HepG2 (cell line): ENCODE measurements at regions not wholly inside any gene's neighbourhood (a gene's known extent, or its start where the extent isn't known, plus 50 kb on each side); places are given as distances from the start of the nearest gene placed in this dataset.

Experiments used
- ATAC-seq: fragments of 200-7000 bp; cut with Tn5 transposase; 3 replicates; pipeline ENCODE4 v1.9.1; 2020; ENCODE audit warnings: mild to moderate bottlenecking, moderate library complexity
- BruUV-seq: library from RNA; stranded (reverse); fragments of 400-500 nt; replicated peaks from 2 replicates; lab custom pipeline; 2021; lab: Mats Ljungman, UMichigan
- CTCF ChIA-PET: fragments of 300-600 bp; formaldehyde crosslinking; extraction: SDS; loops from one replicate; lab custom pipeline; 2021; ENCODE audit warnings: low total read pairs, inconsistent platforms, low intra/inter-chr PET ratio; lab: Yijun Ruan, JAX
- POLR2A ChIA-PET: fragments of 350-600 bp; sonication (Branson Sonifier 250); formaldehyde crosslinking; loops from one replicate; lab custom pipeline; 2020; ENCODE audit warnings: antibody characterized with exemption, inconsistent platforms; lab: Yijun Ruan, JAX
- DNase-seq: peaks from one replicate; pipeline ENCODE4 v3.0.0-alpha.2; 2015; ENCODE audit warnings: low spot score
- FAIRE-seq: peaks from 3 replicates; lab custom pipeline; 2011; peaks lifted over from hg19 to GRCh38; lab: Jason Lieb, UNC
- H2AFZ ChIP-seq: one replicate; pipeline ENCODE4 v1.6.1; 2011; ENCODE audit warnings: low read length, inconsistent platforms
- H3K27ac ChIP-seq: fragments of 300-600 bp; 3 replicates; pipeline ENCODE4 v1.8.0; 2011; ENCODE audit warnings: mixed run types, mild to moderate bottlenecking, mixed read lengths, low read length, inconsistent platforms; ENCODE audit not compliant: insufficient read depth; ENCODE audit errors: extremely low read length
- H3K27me3 ChIP-seq, 2 experiments: fragments of 200-600 bp in 1 of 2; 2 replicates in 1 of 2; 3 replicates in 1 of 2; pipeline versions ENCODE4 v1.6.0 to v1.8.0; 2011; ENCODE audit warnings: low read length in 2 of 2, mild to moderate bottlenecking in 2 of 2, moderate library complexity in 2 of 2, inconsistent platforms in 1 of 2; ENCODE audit not compliant: insufficient read depth in 2 of 2, control insufficient read depth in 1 of 2
- H3K36me3 ChIP-seq, 2 experiments: fragments of 200-600 bp in 1 of 2; replicated peaks in 1 of 2; 2 replicates in 1 of 2; 3 replicates in 1 of 2; pipeline versions ENCODE4 v1.5.1 to v1.8.0; 2011; ENCODE audit warnings: low read length in 2 of 2, inconsistent platforms in 1 of 2; ENCODE audit not compliant: insufficient read depth in 2 of 2, control insufficient read depth in 1 of 2
- H3K4me1 ChIP-seq: 2 replicates; pipeline ENCODE4 v1.5.1; 2012; ENCODE audit warnings: low read length, inconsistent platforms; ENCODE audit not compliant: insufficient read depth
- H3K4me2 ChIP-seq: 2 replicates; pipeline ENCODE4 v1.6.0; 2011; ENCODE audit warnings: low read depth, low read length, inconsistent platforms
- H3K4me3 ChIP-seq, 3 experiments: fragments of 200-600 bp in 1 of 3; sonication (generic), shearing (Covaris generic) in 1 of 3; replicated peaks in 1 of 3; 2 replicates each; pipeline ENCODE4 v1.5.1; 2011 to 2016; ENCODE audit warnings: low read length in 3 of 3, inconsistent platforms in 2 of 3, low read depth in 2 of 3, mild to moderate bottlenecking in 2 of 3, control low read depth in 1 of 3, mixed read lengths in 1 of 3; ENCODE audit not compliant: insufficient read depth in 1 of 3
- H3K79me2 ChIP-seq: one replicate; pipeline ENCODE4 v1.6.1; 2011; ENCODE audit warnings: low read length, inconsistent platforms; ENCODE audit not compliant: insufficient read depth
- H3K9ac ChIP-seq: 2 replicates; pipeline ENCODE4 v1.6.0; 2011; ENCODE audit warnings: mild to moderate bottlenecking, low read depth, low read length, inconsistent platforms; ENCODE audit not compliant: insufficient read depth
- H3K9me3 ChIP-seq: 2 replicates; pipeline ENCODE4 v1.5.1; 2012; ENCODE audit warnings: mild to moderate bottlenecking, low read length
- H4K20me1 ChIP-seq: 2 replicates; pipeline ENCODE4 v1.6.0; 2011; ENCODE audit warnings: inconsistent platforms, mild to moderate bottlenecking, low read length, moderate library complexity; ENCODE audit not compliant: insufficient read depth
- BORCS8-MEF2B ChIP-seq: sonication (generic); formaldehyde crosslinking; IDR thresholded peaks from 2 replicates; pipeline ENCODE4 v1.8.0; 2022; ENCODE audit warnings: mild to moderate bottlenecking, missing genetic modification reagents
- EEA1 ChIP-seq: sonication (generic); formaldehyde crosslinking; IDR thresholded peaks from 2 replicates; pipeline ENCODE4 v1.5.1; 2020; ENCODE audit warnings: mild to moderate bottlenecking, missing genetic modification reagents, borderline replicate concordance
- GATAD1 ChIP-seq: IDR thresholded peaks from 2 replicates; pipeline ENCODE4 v1.6.1; 2016; ENCODE audit warnings: missing genetic modification reagents, missing compliant biosample characterization
- REPIN1 ChIP-seq: sonication (generic); formaldehyde crosslinking; IDR thresholded peaks from 2 replicates; pipeline ENCODE4 v1.8.0; 2022; ENCODE audit warnings: missing genetic modification reagents, low read depth, mild to moderate bottlenecking, borderline replicate concordance
- ZBTB34 ChIP-seq: sonication (generic); formaldehyde crosslinking; IDR thresholded peaks from 2 replicates; pipeline ENCODE4 v1.8.0; 2022; ENCODE audit warnings: mild to moderate bottlenecking, missing genetic modification reagents
- ZBTB40 ChIP-seq, 2 experiments: fragments of 450-650 bp in 1 of 2; sonication (generic) in 1 of 2; formaldehyde crosslinking in 1 of 2; IDR thresholded peaks; 2 replicates each; pipeline versions ENCODE4 v1.6.1 to v1.8.0; 2016 to 2022; ENCODE audit warnings: antibody characterized with exemption in 1 of 2, mild to moderate bottlenecking in 1 of 2, missing genetic modification reagents in 1 of 2
- ZNF354B ChIP-seq: sonication (generic); formaldehyde crosslinking; IDR thresholded peaks from 2 replicates; pipeline ENCODE4 v1.8.0; 2022; ENCODE audit warnings: mild to moderate bottlenecking, missing genetic modification reagents
- ZNF367 ChIP-seq: sonication (generic); formaldehyde crosslinking; IDR thresholded peaks from 2 replicates; pipeline ENCODE4 v1.4.0; 2020; ENCODE audit warnings: missing genetic modification reagents, borderline replicate concordance
- ZNF512B ChIP-seq: sonication (generic); formaldehyde crosslinking; IDR thresholded peaks from 2 replicates; pipeline ENCODE4 v1.5.1; 2020; ENCODE audit warnings: missing genetic modification reagents, mild to moderate bottlenecking, borderline replicate concordance
- ZNF530 ChIP-seq: sonication (generic); formaldehyde crosslinking; IDR thresholded peaks from 2 replicates; pipeline ENCODE4 v1.5.0; 2020; ENCODE audit warnings: low read depth, mild to moderate bottlenecking, missing genetic modification reagents
- ZNF670 ChIP-seq: sonication (generic); formaldehyde crosslinking; IDR thresholded peaks from 2 replicates; pipeline ENCODE4 v1.8.0; 2022; ENCODE audit warnings: mild to moderate bottlenecking, missing genetic modification reagents, borderline replicate concordance
- WGBS: methylation state at CpG from one replicate; pipeline ENCODE4 v1.1.6; 2017; ENCODE audit warnings: low lambda C conversion rate; 5-methylcytosine and 5-hydroxymethylcytosine counted together
- in situ Hi-C: cut with HindIII; loops from 2 replicates; pipeline ENCODE4 v1.10.0; 2017; ENCODE audit warnings: low pct_unique_long_range_greater_than_20kb; ENCODE audit not compliant: extremely low pct_ligation_motif_present
- intact Hi-C: fragments of 100-400 bp; cut with micrococcal nuclease; formaldehyde crosslinking; loops from one replicate; pipeline ENCODE4 v1.10.0; 2022; ENCODE audit not compliant: unreplicated experiment

GRCh38 chr3:193910310-193910709, 225.6 kb upstream of the HES1 start:
- no peaks in the 10 kb centered on the region for H4K20me1 ChIP-seq
- ChIA-PET POLR2A (no interaction called here), CTCF (no interaction called here)
- no peak for FAIRE-seq
- no peak overlapping the region for H3K4me2 ChIP-seq
- no peak for ATAC-seq
- H3K4me1 ChIP-seq: peaks cover 9% of the 10 kb centered on the region; the same call in 1 of the 2 replicates
- 51% methylated on average over 1 of the region's 1 CpG for WGBS
- no TSS peak for BruUV-seq
- no peaks in the 10 kb centered on the region for H3K36me3 ChIP-seq
- no peak overlapping the region for H3K27ac ChIP-seq
- H3K79me2 ChIP-seq: no peaks in the 10 kb centered on the region
- intact Hi-C loops (loop anchor here (10.0 kb wide), 1 partner anchor 1576 kb away; no protein-coding TSS in a partner anchor), in situ Hi-C loops (no loop called here)
- H2AFZ ChIP-seq: no peak overlapping the region
- no peak overlapping the region for H3K4me3 ChIP-seq
- H3K9me3 ChIP-seq: peaks cover 9% of the 10 kb centered on the region; the same call in 1 of the 2 replicates
- no peak for DNase-seq
- no peak overlapping the region for H3K9ac ChIP-seq
- peaks cover 0 to 3% of the 10 kb centered on the region in 2 experiments; a peak in 2 of 5 replicates for H3K27me3 ChIP-seq
- TF ChIP-seq ZNF670 (CRISPR knock-in tag) (no peak), GATAD1 (CRISPR knock-in tag) (no peak), BORCS8-MEF2B (CRISPR knock-in tag) (no peak), ZNF530 (CRISPR knock-in tag) (no peak), ZNF367 (CRISPR knock-in tag) (no peak), ZNF354B (CRISPR knock-in tag) (no peak), ZBTB40 (IDR thresholded peaks at IDR 0.05) (no peak), ZBTB40 (CRISPR knock-in tag; IDR thresholded peaks at IDR 0.05) (no peak), REPIN1 (CRISPR knock-in tag) (no peak), ZBTB34 (no peak), EEA1 (no peak), ZNF512B (no peak)
